ENCODE measurements at regions not wholly inside any gene's neighbourhood (a gene's known extent, or its start where the extent isn't known, plus 50 kb on each side); places are given as distances from the start of the nearest gene placed in this dataset.

DNA sequence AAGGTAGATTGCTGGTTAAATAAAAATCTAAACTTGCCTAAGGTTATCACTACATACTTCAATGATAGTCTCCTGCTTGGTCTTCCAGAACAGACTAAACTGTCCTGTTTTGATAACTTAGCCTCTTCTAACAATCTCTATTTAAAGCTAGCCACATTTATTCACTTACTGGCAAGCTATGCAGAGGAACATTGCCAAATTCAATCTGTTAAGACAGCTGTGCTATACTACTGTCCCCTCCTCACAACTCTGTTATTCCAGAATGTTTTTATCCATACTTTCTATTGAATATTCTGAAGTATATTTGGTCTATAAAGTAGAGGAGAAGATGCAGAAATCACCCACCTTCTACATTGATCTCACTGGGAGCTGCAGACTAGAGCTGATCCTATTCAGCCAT, 594.0 kb upstream of the CCDC54 start:
- DNase-seq (ENCODE audit: extremely low read depth, low read depth): no peak
- no peak overlapping the region for H3K4me3 ChIP-seq (replicated peaks; ENCODE audit: low read depth, low read length)
- TF ChIP-seq, protein P1, sequence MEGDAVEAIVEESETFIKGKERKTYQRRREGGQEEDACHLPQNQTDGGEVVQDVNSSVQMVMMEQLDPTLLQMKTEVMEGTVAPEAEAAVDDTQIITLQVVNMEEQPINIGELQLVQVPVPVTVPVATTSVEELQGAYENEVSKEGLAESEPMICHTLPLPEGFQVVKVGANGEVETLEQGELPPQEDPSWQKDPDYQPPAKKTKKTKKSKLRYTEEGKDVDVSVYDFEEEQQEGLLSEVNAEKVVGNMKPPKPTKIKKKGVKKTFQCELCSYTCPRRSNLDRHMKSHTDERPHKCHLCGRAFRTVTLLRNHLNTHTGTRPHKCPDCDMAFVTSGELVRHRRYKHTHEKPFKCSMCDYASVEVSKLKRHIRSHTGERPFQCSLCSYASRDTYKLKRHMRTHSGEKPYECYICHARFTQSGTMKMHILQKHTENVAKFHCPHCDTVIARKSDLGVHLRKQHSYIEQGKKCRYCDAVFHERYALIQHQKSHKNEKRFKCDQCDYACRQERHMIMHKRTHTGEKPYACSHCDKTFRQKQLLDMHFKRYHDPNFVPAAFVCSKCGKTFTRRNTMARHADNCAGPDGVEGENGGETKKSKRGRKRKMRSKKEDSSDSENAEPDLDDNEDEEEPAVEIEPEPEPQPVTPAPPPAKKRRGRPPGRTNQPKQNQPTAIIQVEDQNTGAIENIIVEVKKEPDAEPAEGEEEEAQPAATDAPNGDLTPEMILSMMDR (IDR thresholded peaks at IDR 0.05; ENCODE audit: low read depth, low read length, missing control alignments): no peak

DNA sequence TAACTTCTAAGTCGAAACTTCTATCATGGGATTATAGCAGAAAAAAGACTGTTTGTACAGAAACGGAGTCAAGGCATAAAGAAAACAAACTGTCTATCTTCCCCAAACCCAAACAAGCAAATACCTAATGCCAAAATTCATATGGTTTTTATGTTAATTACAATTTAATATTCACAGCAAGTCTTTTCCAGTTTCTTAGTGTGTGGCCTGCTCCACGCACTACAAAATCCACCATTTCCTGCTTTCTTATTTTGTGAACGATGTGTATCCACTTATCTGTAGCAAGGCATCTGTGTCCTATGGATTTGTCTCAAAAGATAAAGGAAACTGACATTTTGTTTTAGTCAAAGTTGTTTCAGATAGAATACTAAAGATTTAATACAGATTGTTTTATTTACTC, 588.0 kb upstream of the CCDC54 start:
- H3K4me3 ChIP-seq (replicated peaks; ENCODE audit: low read depth, low read length): no peak overlapping the region
- TF ChIP-seq, protein P1 (IDR thresholded peaks at IDR 0.05; ENCODE audit: low read depth, low read length, missing control alignments): no peak
- no peak for DNase-seq (ENCODE audit: extremely low read depth, low read depth)

DNA sequence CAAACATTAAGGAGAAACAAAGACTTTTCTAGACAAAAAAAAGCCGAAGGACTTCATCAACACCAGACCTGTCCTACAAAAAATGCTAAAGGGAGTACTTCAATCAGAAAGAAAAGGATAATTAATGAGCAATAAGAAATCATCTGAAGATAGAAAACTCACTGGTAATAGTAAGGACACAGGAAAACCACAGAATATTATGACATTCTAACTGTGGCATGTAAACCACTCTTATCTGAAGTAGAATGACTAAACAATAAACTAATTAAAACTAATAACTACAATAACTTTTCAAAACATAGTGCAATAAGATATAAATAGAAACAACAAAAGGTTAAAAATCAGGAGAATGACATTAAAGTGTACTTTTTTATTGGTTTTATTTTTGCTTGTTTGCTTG, 584.5 kb upstream of the CCDC54 start:
- no peak overlapping the region for H3K4me3 ChIP-seq (replicated peaks; ENCODE audit: low read depth, low read length)
- TF ChIP-seq, protein P1 (IDR thresholded peaks at IDR 0.05; ENCODE audit: low read depth, low read length, missing control alignments): no peak
- DNase-seq (ENCODE audit: extremely low read depth, low read depth): no peak

DNA sequence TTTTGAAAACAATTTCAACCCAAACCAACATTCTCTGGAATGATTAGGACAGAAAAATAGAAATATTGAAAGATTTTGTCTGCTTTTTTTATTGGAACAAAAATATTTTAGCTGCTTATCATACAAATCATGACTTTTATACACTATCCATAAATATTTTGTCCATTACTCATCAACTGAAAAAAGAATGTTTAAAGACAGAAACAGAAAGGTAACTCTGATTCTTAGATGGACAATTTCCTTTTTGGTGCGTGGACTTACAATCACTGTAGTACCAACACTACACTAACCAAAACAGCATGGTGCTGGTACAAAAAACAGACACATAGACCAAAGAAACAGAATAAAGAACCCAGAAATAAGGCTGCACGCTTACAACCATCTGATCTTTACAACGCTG, 582.8 kb upstream of the CCDC54 start:
- no peak for DNase-seq (ENCODE audit: extremely low read depth, low read depth)
- no peak overlapping the region for H3K4me3 ChIP-seq (replicated peaks; ENCODE audit: low read depth, low read length)
- TF ChIP-seq, protein P1 (IDR thresholded peaks at IDR 0.05; ENCODE audit: low read depth, low read length, missing control alignments): no peak

DNA sequence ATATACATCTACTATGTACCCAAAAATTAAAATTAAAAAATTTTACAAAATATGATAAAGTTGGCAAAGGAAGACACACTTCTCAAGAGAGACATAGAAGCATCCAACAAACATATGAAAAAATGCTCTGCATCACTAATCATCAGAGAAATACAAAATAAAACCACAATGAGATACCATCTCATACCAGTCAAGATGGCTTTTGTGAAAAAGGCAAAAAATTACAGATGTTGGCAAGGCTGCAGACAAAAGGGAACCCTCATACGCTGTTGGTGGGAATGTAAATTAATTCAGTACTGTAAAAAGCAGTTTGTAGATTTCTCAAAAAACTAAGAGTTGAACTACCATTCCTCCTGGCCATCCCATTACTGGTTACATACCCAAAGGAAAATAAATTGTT, 581.7 kb upstream of the CCDC54 start:
- no peak for DNase-seq (ENCODE audit: extremely low read depth, low read depth)
- H3K4me3 ChIP-seq (replicated peaks; ENCODE audit: low read depth, low read length): no peak overlapping the region
- TF ChIP-seq, protein P1 (IDR thresholded peaks at IDR 0.05; ENCODE audit: low read depth, low read length, missing control alignments): no peak

DNA sequence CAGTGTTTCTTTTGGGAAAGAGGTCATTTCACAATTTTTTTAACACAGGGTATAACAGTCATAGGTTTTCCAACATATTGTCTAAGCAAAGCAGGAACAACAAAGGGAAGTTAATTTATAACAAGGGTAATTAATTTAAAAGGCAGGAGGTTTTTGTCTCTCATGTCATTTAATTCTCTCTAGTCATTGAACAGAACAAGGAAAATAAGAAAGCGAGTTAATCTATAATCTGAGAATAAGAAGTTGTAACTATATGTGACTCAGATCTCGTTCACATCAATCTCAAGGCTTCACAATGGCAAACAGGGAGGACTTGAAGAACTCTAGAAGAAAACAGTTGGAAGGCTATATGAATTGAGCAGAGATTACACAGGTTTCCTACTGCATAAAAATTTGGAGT, 579.8 kb upstream of the CCDC54 start:
- H3K4me3 ChIP-seq (replicated peaks; ENCODE audit: low read depth, low read length): no peak overlapping the region
- DNase-seq (ENCODE audit: extremely low read depth, low read depth): no peak
- TF ChIP-seq, protein P1 (IDR thresholded peaks at IDR 0.05; ENCODE audit: low read depth, low read length, missing control alignments): no peak

DNA sequence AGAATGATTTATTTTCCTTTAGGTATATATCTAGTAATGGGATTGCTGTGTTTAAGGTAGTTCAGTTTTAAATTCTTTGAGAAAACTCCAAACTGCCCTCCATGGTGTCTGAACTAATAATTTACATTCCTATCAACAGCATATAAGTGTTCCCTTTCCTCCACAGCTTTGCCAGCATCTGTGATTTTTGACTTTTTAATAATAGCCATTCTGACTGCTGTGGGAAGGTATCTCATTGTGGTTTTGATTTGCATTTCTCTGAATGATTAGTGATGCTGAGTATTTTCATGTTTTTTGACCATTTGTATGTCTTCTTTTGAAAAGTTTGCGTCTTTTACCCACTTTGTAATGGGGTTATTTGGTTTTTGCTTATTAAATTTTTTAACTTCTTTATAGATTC, 571.6 kb upstream of the CCDC54 start:
- H3K4me3 ChIP-seq (replicated peaks; ENCODE audit: low read depth, low read length): no peak overlapping the region
- TF ChIP-seq, protein P1 (IDR thresholded peaks at IDR 0.05; ENCODE audit: low read depth, low read length, missing control alignments): no peak
- DNase-seq (ENCODE audit: extremely low read depth, low read depth): no peak

Measured in HFF-Myc (cell line).